PFSK-1 (cell line): ENCODE measurements at regions not wholly inside any gene's neighbourhood (a gene's known extent, or its start where the extent isn't known, plus 50 kb on each side); places are given as distances from the start of the nearest gene placed in this dataset.

Experiments
- POLR2AphosphoS5 ChIP-seq: IDR thresholded peaks from 2 replicates; pipeline ENCODE4 v1.6.1; 2012; ENCODE audit warnings: low read depth, mild to moderate bottlenecking, control low read depth, low read length, moderate library complexity
- REST ChIP-seq, 2 experiments: IDR thresholded peaks; 2 replicates each; pipeline versions ENCODE4 v1.6.1 to v1.8.0; 2011 to 2012; ENCODE audit warnings: low read depth in 2 of 2, low read length in 2 of 2, control low read depth in 1 of 2, inconsistent platforms in 1 of 2, mild to moderate bottlenecking in 1 of 2, moderate library complexity in 1 of 2; ENCODE audit not compliant: insufficient read depth in 1 of 2

- TF ChIP-seq REST (IDR thresholded peaks at IDR 0.05; ENCODE audit: insufficient read depth in 1 of 2, low read depth in 2 of 2, low read length in 2 of 2) (no peak), POLR2AphosphoS5 (no peak)
Observed at GRCh38 chr5:87048156-87048555, 219.5 kb upstream of the RASA1 start.
